Transverse colon (tissue), 4 donors: ENCODE measurements at regions not wholly inside any gene's neighbourhood (a gene's known extent, or its start where the extent isn't known, plus 50 kb on each side); places are given as distances from the start of the nearest gene placed in this dataset.

Source experiments
- CTCF ChIP-seq, 5 experiments: fragments of 200-600 bp in 3 of 5; fragments of 450-650 bp in 2 of 5; sonication (generic) in 3 of 5; IDR thresholded peaks; 1 replicate in 2 of 5; 2 replicates in 3 of 5; pipeline ENCODE4 v1.5.1; 2016 to 2017; ENCODE audit warnings: antibody characterized with exemption in 5 of 5, inconsistent platforms in 3 of 5, mild to moderate bottlenecking in 2 of 5, moderate library complexity in 1 of 5
- POLR2A ChIP-seq: fragments of 450-650 bp; IDR thresholded peaks from one replicate; pipeline ENCODE4 v1.6.1; 2016; ENCODE audit warnings: antibody characterized with exemption, mild to moderate bottlenecking, moderate library complexity
- POLR2AphosphoS5 ChIP-seq, 3 donors: sonication (generic); formaldehyde crosslinking; IDR thresholded peaks; one replicate each; pipeline ENCODE4 v1.6.1; 2016; ENCODE audit warnings: antibody characterized with exemption in 3 of 3

DNA sequence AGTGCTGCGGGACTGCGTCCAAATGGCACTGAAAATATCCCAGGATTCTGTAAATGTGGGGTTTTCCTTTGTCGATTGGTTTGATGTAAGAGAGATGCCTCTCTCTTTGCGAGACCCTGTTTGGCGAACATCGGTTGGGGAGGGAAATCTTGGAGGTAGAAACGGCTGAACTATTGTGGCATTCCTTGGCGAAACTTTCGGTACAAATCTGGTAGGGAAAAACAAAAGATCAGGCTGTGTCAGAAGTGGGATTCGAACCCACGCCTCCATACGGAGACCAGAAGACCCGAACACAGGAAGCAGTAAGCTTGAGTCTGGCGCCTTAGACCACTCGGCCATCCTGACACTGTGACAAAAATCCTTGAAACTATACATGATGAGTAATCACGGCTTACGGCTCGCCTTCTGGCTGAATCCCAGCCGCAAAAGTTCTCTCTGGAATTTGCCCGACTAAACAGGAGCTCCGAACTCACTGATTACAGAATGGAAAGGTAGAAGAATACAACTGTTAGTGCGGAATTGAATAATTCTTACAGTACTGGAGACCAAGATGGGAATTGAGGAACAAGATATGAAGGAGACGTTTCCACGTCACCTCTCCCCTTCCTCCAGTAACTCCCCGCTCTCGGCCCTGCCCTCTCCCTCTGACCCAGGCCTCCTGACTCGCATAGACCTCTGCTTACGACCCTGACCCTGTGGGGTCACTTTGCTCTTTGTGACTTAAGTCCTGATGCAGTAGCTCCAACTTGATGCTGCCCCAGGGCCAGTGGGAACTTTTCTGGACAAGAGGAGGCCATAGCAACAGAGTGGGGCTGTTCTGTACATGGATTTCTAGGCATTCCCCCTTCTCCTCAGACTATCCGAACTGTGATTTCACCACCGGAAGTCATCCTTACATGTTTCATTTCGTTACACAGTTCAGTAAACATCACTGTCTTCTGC lies 132.8 kb upstream of the ZNF184 start:
- TF ChIP-seq POLR2A, result no peak
- no peak for TF ChIP-seq CTCF (IDR thresholded peaks at IDR 0.05)
- TF ChIP-seq POLR2AphosphoS5 (IDR thresholded peaks at IDR 0.05), result no peak
